Activated CD8-positive, alpha-beta T cell treated with anti-CD3 and anti-CD28 coated beads for 36 hours (primary cell): ENCODE measurements at regions not wholly inside any gene's neighbourhood (a gene's known extent, or its start where the extent isn't known, plus 50 kb on each side); places are given as distances from the start of the nearest gene placed in this dataset.

Source experiments
- ATAC-seq: fragments of 200-7000 bp; cut with Tn5 transposase; one replicate; pipeline ENCODE4 v1.10.0; 2021; ENCODE audit warnings: mild to moderate bottlenecking, moderate library complexity
- CTCF ChIA-PET: fragments of 350-600 bp; sonication (Branson Sonifier 250); formaldehyde crosslinking; loops from one replicate; lab custom pipeline; 2021; ENCODE audit warnings: antibody characterized with exemption; lab: Charles Lee
- POLR2A ChIA-PET: fragments of 350-600 bp; sonication (Branson Sonifier 250); formaldehyde crosslinking; loops from one replicate; lab custom pipeline; 2021; ENCODE audit warnings: antibody characterized with exemption; lab: Charles Lee
- DNase-seq: peaks from one replicate; pipeline ENCODE4 v3.0.0-alpha.2; 2020
- H3K27ac Mint-ChIP-seq: one replicate; pipeline ENCODE4 v1.8.0; 2021; ENCODE audit warnings: mild to moderate bottlenecking, mixed read lengths
- H3K27me3 Mint-ChIP-seq: one replicate; pipeline ENCODE4 v1.8.0; 2021; ENCODE audit warnings: mixed read lengths
- H3K36me3 Mint-ChIP-seq: one replicate; pipeline ENCODE4 v1.8.0; 2021; ENCODE audit warnings: low read depth, mixed read lengths
- H3K4me1 Mint-ChIP-seq: one replicate; pipeline ENCODE4 v1.8.0; 2021; ENCODE audit warnings: low read depth, mixed read lengths
- H3K4me3 Mint-ChIP-seq: one replicate; pipeline ENCODE4 v1.8.0; 2021; ENCODE audit warnings: mild to moderate bottlenecking, moderate library complexity, mixed read lengths
- H3K9me3 Mint-ChIP-seq: one replicate; pipeline ENCODE4 v1.8.0; 2021; ENCODE audit warnings: mixed read lengths
- CTCF ChIP-seq: fragments of 200-600 bp; IDR thresholded peaks from one replicate; pipeline ENCODE4 v1.8.0; 2022; ENCODE audit warnings: antibody characterized with exemption, mild to moderate bottlenecking
- intact Hi-C: fragments of 100-400 bp; cut with micrococcal nuclease; formaldehyde crosslinking; loops from one replicate; pipeline ENCODE4 v1.10.0; 2022

GRCh38 chr14:43161477-43161876 is 1345.6 kb downstream of the FSCB start:
- ChIA-PET CTCF (no interaction called here), POLR2A (no interaction called here)
- no peak overlapping the region for H3K4me3 Mint-ChIP-seq
- H3K4me1 Mint-ChIP-seq = no peaks in the 10 kb centered on the region
- DNase-seq = no peak
- no peak for TF ChIP-seq CTCF
- no peaks in the 10 kb centered on the region for H3K36me3 Mint-ChIP-seq
- no peaks in the 10 kb centered on the region for H3K27me3 Mint-ChIP-seq
- peaks cover 7% of the 10 kb centered on the region for H3K9me3 Mint-ChIP-seq
- intact Hi-C loops = no loop called here
- no peak overlapping the region for H3K27ac Mint-ChIP-seq
- no peak for ATAC-seq

DNA sequence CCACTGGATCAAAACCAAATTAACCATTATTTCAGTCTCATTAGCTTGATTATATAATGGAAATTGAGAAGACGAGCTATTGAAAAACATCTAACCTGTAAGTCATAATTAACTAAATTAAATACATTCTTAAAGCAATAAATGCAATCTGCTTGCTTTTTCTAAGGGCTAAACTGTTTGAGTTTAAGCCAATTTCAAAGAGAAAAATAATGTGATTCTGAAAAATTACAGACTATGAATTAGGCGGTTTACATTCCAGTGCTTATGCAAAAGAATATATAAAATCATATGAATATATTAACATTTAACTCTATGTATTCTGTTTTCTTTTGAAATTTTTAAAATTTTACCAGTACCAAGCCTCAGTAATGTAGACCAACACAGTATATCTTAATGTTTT is 1349.4 kb downstream of the FSCB start:
- CTCF ChIA-PET = no interaction called here
- H3K4me1 Mint-ChIP-seq = no peaks in the 10 kb centered on the region
- DNase-seq = no peak
- POLR2A ChIA-PET = no interaction called here
- H3K27ac Mint-ChIP-seq = no peak overlapping the region
- intact Hi-C loops = no loop called here
- H3K9me3 Mint-ChIP-seq = peaks cover 4% of the 10 kb centered on the region
- no peak for ATAC-seq
- no peaks in the 10 kb centered on the region for H3K36me3 Mint-ChIP-seq
- TF ChIP-seq CTCF = no peak
- H3K4me3 Mint-ChIP-seq = no peak overlapping the region
- no peaks in the 10 kb centered on the region for H3K27me3 Mint-ChIP-seq

- H3K9me3 Mint-ChIP-seq = peaks cover 1% of the 10 kb centered on the region
- CTCF ChIA-PET = no interaction called here
Measured at GRCh38 chr14:43155924-43156323, 1351.2 kb downstream of the FSCB start.

DNA sequence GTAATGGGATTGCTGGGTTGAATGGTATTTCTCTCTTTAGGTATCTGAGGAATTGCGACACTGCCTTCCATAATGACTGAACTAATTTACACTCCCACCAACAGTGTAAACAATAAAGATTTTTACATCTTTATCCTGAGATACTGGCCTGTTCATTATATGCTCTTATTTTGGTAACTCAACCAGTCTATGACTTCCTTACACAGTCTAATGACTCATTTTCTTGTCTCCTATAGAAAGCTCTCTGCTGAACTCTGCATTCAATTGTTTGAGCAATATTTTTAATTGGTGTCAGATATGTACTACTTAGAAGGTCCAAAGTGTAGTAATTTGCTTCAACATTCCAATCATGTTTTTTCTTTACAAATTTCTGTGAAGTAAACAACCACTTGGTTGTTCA is 1351.8 kb downstream of the FSCB start:
- peaks cover 1% of the 10 kb centered on the region for H3K9me3 Mint-ChIP-seq
- no peak overlapping the region for H3K27ac Mint-ChIP-seq
- no peak for TF ChIP-seq CTCF
- H3K27me3 Mint-ChIP-seq = no peaks in the 10 kb centered on the region
- DNase-seq = no peak
- no peaks in the 10 kb centered on the region for H3K4me1 Mint-ChIP-seq
- no peak for ATAC-seq
- ChIA-PET POLR2A (no interaction called here), CTCF (no interaction called here)
- no peaks in the 10 kb centered on the region for H3K36me3 Mint-ChIP-seq
- intact Hi-C loops = no loop called here
- H3K4me3 Mint-ChIP-seq = no peak overlapping the region

More at GRCh38 chr14:43155924-43156323, 1351.2 kb downstream of the FSCB start:
- Mint-ChIP-seq H3K27ac (no peak overlapping the region), H3K36me3 (no peaks in the 10 kb centered on the region), H3K4me1 (no peaks in the 10 kb centered on the region), H3K27me3 (no peaks in the 10 kb centered on the region), H3K4me3 (no peak overlapping the region)
- ATAC-seq (no peak), DNase-seq (no peak)
- TF ChIP-seq CTCF = no peak
- intact Hi-C loops = no loop called here
- POLR2A ChIA-PET = no interaction called here

DNA sequence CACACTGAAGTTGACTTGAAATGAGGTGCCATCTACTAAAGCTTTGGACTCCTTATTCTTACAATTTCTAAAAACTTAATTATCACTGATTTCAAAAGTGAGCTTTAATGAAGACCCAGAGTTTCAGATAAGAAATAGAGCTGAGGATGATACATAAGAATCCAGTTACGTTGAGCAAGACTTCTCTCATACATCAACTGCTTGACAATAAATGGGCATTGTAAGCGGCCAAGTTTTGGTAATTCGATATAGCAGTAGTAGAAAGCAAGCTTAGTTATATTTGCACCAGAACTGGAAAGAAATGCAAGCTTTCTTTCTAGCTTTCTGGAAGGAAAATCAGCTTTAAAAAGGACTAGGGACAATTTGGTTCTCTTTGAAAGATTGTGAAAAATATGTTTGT is 1359.6 kb downstream of the FSCB start:
- no peak for ATAC-seq
- ChIA-PET CTCF (no interaction called here), POLR2A (no interaction called here)
- no peaks in the 10 kb centered on the region for H3K36me3 Mint-ChIP-seq
- H3K9me3 Mint-ChIP-seq = peaks cover 2% of the 10 kb centered on the region
- no peak overlapping the region for H3K27ac Mint-ChIP-seq
- DNase-seq = no peak
- no peaks in the 10 kb centered on the region for H3K27me3 Mint-ChIP-seq
- H3K4me3 Mint-ChIP-seq = no peak overlapping the region
- no peak for TF ChIP-seq CTCF
- no peaks in the 10 kb centered on the region for H3K4me1 Mint-ChIP-seq
- intact Hi-C loops = no loop called here
